ENCODE measurements at regions not wholly inside any gene's neighbourhood (a gene's known extent, or its start where the extent isn't known, plus 50 kb on each side); places are given as distances from the start of the nearest gene placed in this dataset.

GRCh38 chr1:229839800-229840199, 213.8 kb downstream of the URB2 start:
- TF ChIP-seq STAT6 (CRISPR knock-in tag; conservative IDR thresholded peaks at IDR 0.05; ENCODE audit: low read depth) (no peak), CTCF (IDR thresholded peaks at IDR 0.05) (no peak), IRF1 (CRISPR knock-in tag; IDR thresholded peaks at IDR 0.05) (no peak), CREB1 (CRISPR knock-in tag; IDR thresholded peaks at IDR 0.05) (no peak), TP53 (CRISPR knock-in tag; IDR thresholded peaks at IDR 0.05) (no peak)
